Activated naive CD4-positive, alpha-beta T cell treated with anti-CD3 and anti-CD28 coated beads, Interleukin-2, amount 10 ng/mL, durations not matched to agents 7 days and 5 days (primary cell): ENCODE measurements at regions not wholly inside any gene's neighbourhood (a gene's known extent, or its start where the extent isn't known, plus 50 kb on each side); places are given as distances from the start of the nearest gene placed in this dataset.
A peak's percentile ranks its signal among the peaks of the same experiment; 100 is the strongest.

Experiments
- CTCF ChIA-PET: fragments of 350-600 bp; sonication (Branson Sonifier 250); formaldehyde crosslinking; loops from one replicate; lab custom pipeline; 2021; ENCODE audit warnings: antibody characterized with exemption; lab: Charles Lee
- DNase-seq: peaks from one replicate; pipeline ENCODE4 v3.0.0-alpha.2; 2020
- H3K27ac Mint-ChIP-seq: one replicate; pipeline ENCODE4 v1.8.0; 2021; ENCODE audit warnings: mild to moderate bottlenecking, moderate library complexity, mixed read lengths
- H3K27me3 Mint-ChIP-seq: one replicate; pipeline ENCODE4 v1.8.0; 2021; ENCODE audit warnings: mild to moderate bottlenecking, mixed read lengths
- H3K36me3 Mint-ChIP-seq: one replicate; pipeline ENCODE4 v1.8.0; 2021; ENCODE audit warnings: mixed read lengths
- H3K4me1 Mint-ChIP-seq: one replicate; pipeline ENCODE4 v1.8.0; 2021; ENCODE audit warnings: mixed read lengths
- H3K4me3 Mint-ChIP-seq: one replicate; pipeline ENCODE4 v1.8.0; 2021; ENCODE audit warnings: mild to moderate bottlenecking, moderate library complexity, mixed read lengths
- H3K9me3 Mint-ChIP-seq: one replicate; pipeline ENCODE4 v1.8.0; 2021; ENCODE audit warnings: mixed read lengths

GRCh38 chr4:121555315-121556107, 141.3 kb downstream of the ANXA5 start:
- Mint-ChIP-seq H3K9me3 (no peaks in the 10 kb centered on the region), H3K27ac (no peak overlapping the region), H3K36me3 (no peaks in the 10 kb centered on the region), H3K4me3 (no peak overlapping the region), H3K4me1 (no peaks in the 10 kb centered on the region), H3K27me3 (no peaks in the 10 kb centered on the region)
- CTCF ChIA-PET, result no interaction called here
- DNase-seq, result no peak

- no peak for DNase-seq
- H3K4me1 Mint-ChIP-seq, result no peaks in the 10 kb centered on the region
- H3K4me3 Mint-ChIP-seq, result no peak overlapping the region
- CTCF ChIA-PET, result no interaction called here
- H3K27ac Mint-ChIP-seq, result no peak overlapping the region
- no peaks in the 10 kb centered on the region for H3K36me3 Mint-ChIP-seq
- no peaks in the 10 kb centered on the region for H3K9me3 Mint-ChIP-seq
- no peaks in the 10 kb centered on the region for H3K27me3 Mint-ChIP-seq
These were observed 142.4 kb downstream of the ANXA5 start for GRCh38 chr4:121554382-121554781.

DNA sequence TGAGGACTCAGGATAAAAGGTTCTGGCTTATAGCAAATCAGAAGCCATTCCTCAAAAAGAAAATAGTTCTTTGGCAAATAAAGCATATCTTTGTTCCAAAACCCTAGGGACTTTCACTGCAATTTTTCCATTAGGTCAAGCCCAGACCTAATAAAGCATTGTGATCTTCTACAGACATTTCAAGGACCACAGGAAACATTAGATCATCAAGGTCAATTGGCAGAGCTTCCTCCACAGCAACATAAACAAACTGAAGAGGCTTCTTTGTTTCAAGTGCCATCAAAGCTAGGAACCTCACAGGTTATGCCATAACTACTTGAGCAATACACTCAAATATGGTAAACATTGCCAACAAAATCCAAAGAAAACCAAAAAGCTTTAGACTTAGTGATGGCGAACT, 144.9 kb downstream of the ANXA5 start:
- no peak overlapping the region for H3K4me3 Mint-ChIP-seq
- H3K4me1 Mint-ChIP-seq, result no peaks in the 10 kb centered on the region
- H3K27ac Mint-ChIP-seq, result no peak overlapping the region
- no peaks in the 10 kb centered on the region for H3K9me3 Mint-ChIP-seq
- DNase-seq, result no peak
- no peaks in the 10 kb centered on the region for H3K27me3 Mint-ChIP-seq
- CTCF ChIA-PET, result no interaction called here
- H3K36me3 Mint-ChIP-seq, result no peaks in the 10 kb centered on the region

DNA sequence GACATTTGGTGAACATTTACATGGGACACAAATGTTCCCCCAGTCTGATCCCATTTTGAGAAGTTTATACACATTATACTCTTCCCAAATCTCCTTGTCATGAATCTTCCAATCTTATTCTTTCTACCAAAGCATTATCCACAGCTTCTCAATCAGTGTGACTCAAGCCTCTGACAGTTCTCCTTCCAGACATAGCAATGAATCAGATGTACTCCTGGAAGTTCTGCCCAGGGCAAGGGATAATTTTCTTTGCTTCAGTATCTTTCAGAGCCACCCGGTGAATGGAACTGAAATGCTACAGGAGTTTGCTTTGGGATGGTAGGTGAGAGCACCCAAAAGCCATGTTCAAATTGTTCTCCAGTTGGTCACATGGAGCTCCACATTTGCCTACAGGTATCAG, 145.5 kb downstream of the ANXA5 start:
- H3K9me3 Mint-ChIP-seq, result no peaks in the 10 kb centered on the region
- no peaks in the 10 kb centered on the region for H3K36me3 Mint-ChIP-seq
- H3K27me3 Mint-ChIP-seq, result no peaks in the 10 kb centered on the region
- DNase-seq, result no peak
- H3K4me1 Mint-ChIP-seq, result no peaks in the 10 kb centered on the region
- no peak overlapping the region for H3K4me3 Mint-ChIP-seq
- H3K27ac Mint-ChIP-seq, result no peak overlapping the region
- CTCF ChIA-PET, result no interaction called here

GRCh38 chr4:121541696-121542095, 155.1 kb downstream of the ANXA5 start:
- no peaks in the 10 kb centered on the region for H3K4me1 Mint-ChIP-seq
- DNase-seq, result no peak

DNA sequence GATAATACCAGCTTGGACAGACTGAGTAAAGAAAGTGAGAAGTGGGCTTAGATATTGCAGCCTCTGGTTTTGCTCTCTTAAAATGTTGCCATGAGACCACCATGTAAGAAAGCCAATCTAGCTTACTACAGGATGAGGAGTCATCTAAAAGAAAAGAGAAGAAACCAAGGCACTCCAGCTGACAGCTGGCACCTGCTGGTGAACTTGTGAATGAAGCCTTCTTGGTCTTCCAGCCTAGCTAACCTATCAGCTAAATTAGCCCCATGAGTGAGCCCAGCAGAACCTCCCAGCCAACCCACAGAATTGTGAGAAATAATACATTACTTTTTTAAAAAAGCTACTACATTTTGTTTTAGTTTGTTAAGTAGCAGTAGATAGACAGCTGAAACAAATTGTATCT, 154.5 kb upstream of the QRFPR start:
- Mint-ChIP-seq H3K27ac (no peak overlapping the region), H3K27me3 (peaks cover 13% of the 10 kb centered on the region), H3K9me3 (no peaks in the 10 kb centered on the region), H3K4me3 (no peak overlapping the region), H3K36me3 (no peaks in the 10 kb centered on the region), H3K4me1 (no peaks in the 10 kb centered on the region)
- DNase-seq, result no peak
- CTCF ChIA-PET, result no interaction called here

More at GRCh38 chr4:121541696-121542095, 155.1 kb downstream of the ANXA5 start:
- Mint-ChIP-seq H3K4me3 (no peak overlapping the region), H3K36me3 (no peaks in the 10 kb centered on the region), H3K27ac (no peak overlapping the region), H3K9me3 (no peaks in the 10 kb centered on the region), H3K27me3 (no peaks in the 10 kb centered on the region)
- CTCF ChIA-PET, result no interaction called here

DNA sequence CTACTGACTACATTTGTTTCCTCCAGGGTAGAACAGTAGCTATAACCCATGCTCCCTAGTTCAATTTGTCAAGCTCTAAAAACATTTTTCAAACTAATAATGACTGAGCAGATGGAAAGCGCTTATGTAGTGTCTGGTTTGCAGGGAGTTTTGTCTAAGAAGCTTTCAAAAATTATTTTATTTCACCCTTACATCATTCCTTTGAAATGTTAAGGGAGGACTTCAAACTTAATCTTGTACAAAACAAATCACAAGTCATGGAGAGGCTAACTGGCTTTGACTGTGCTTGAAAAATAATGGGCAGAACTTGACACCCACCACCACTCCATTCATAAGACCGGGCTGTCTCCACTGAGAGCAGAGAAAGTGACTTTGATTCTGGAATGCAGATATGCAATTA, 153.4 kb upstream of the QRFPR start:
- CTCF ChIA-PET, result no interaction called here
- H3K36me3 Mint-ChIP-seq, result no peaks in the 10 kb centered on the region
- peaks cover 13% of the 10 kb centered on the region for H3K27me3 Mint-ChIP-seq
- no peaks in the 10 kb centered on the region for H3K4me1 Mint-ChIP-seq
- H3K27ac Mint-ChIP-seq, result no peak overlapping the region
- no peak overlapping the region for H3K4me3 Mint-ChIP-seq
- no peaks in the 10 kb centered on the region for H3K9me3 Mint-ChIP-seq
- DNase-seq, result no peak

GRCh38 chr4:121526509-121526908, 145.7 kb upstream of the QRFPR start:
- Mint-ChIP-seq H3K4me3 (no peak overlapping the region), H3K9me3 (no peaks in the 10 kb centered on the region), H3K27ac (no peak overlapping the region), H3K36me3 (no peaks in the 10 kb centered on the region), H3K4me1 (no peaks in the 10 kb centered on the region), H3K27me3 (peaks cover 4% of the 10 kb centered on the region)
- CTCF ChIA-PET, result no interaction called here
- no peak for DNase-seq

DNA sequence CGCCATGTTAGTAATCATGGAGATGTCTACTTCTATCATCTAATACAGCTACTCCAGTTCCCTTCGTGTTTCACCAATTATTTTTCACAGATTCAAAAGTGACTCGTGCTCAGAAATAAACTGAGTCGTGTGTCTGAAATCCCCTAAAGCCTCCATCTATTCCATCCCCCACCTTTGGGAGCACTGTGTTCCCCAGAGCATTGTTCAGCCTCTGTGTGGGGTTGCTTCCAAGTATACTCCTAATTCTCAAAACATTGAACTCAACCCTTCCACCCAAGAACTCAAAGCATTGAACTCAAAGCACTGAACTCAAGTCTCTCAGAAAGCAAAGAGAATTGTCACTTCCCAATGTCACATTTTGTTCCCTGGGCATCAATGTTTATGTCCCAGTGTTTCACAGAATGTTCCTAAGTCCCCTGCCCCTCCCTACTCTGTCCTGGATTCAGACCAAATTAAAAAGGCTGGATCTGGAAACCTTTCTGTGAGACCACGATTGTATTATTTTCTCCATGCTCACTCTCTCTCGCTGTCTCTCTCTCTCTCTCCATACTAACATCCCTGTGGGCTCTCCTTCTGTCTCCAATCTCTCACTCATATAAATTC, 138.5 kb upstream of the QRFPR start:
- CTCF ChIA-PET, result no interaction called here
- Mint-ChIP-seq H3K4me1 (no peaks in the 10 kb centered on the region), H3K9me3 (no peaks in the 10 kb centered on the region), H3K36me3 (no peaks in the 10 kb centered on the region), H3K27ac (no peak overlapping the region), H3K27me3 (no peaks in the 10 kb centered on the region), H3K4me3 (no peak overlapping the region)
- DNase-seq, result no peak

DNA sequence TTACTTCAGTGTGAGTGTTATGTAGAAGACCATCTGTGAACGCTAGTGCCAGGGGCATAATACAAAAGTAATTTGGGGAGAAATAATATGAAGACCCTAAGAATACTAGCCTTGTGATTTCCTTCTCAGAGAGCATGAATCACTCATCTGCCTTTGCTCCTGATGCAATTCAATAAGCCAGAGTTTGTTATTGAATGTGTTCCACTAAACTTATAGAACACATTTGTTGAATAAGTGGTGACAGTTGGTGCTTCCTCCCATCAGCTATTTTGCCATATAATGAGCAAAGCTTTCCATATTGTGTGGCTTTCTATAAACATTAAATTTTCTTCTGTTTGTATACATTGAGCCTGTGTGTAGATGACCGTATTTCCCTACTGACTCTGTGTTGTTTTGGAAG, 136.4 kb upstream of the QRFPR start:
- DNase-seq, result no peak
- H3K27me3 Mint-ChIP-seq, result no peaks in the 10 kb centered on the region
- no peak overlapping the region for H3K4me3 Mint-ChIP-seq
- no peaks in the 10 kb centered on the region for H3K9me3 Mint-ChIP-seq
- H3K36me3 Mint-ChIP-seq, result no peaks in the 10 kb centered on the region
- H3K4me1 Mint-ChIP-seq, result no peaks in the 10 kb centered on the region
- CTCF ChIA-PET, result no interaction called here
- H3K27ac Mint-ChIP-seq, result no peak overlapping the region

DNA sequence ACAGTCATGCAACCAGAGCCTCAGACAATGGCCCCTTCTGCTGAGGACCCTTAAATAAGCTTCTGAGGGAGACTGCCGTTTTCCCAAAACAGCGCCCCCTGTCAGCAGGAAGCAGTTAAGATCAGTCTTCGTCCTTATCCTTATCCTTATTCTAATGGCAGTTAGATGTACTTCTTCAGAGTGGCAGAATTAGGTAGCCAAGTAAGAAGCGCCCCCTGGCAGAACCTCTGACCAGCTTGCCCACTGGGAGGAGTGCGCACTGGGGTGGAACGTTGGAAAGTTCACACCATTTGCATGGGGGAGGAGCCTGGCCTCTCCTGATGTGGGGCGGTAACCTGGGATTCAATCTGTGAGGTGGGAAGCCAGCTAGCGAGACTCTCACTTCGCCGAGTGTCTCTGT, 133.6 kb upstream of the QRFPR start:
- Mint-ChIP-seq H3K4me3 (no peak overlapping the region), H3K27me3 (peaks cover 5% of the 10 kb centered on the region), H3K4me1 (peaks cover 7% of the 10 kb centered on the region), H3K36me3 (no peaks in the 10 kb centered on the region), H3K9me3 (no peaks in the 10 kb centered on the region), H3K27ac (no peak overlapping the region)
- DNase-seq, result no peak
- CTCF ChIA-PET, result no interaction called here

DNA sequence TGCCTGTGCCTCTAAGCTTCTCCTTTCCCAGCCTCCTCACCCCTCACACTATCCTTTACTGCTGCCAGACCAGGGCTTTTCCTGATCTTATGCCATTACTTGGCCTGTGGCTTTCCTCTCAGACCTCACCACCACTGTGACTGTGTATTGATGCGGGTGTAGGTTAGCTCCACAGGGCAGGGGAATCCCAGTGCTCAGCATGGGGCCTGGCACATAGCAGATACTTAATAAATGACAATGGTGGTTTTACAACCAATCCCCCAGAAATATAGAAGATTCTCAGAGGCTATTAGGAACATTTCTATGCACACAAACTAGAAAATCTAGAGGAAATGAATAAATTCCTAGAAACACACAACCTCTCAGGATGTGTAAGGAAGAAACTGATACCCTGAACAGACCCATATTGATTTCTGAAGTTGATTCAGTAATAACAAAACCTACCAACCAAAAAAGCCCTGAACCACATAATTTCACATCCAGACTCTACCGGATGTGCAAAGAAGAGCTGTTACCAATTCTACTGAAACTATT, 129.6 kb upstream of the QRFPR start:
- H3K4me3 Mint-ChIP-seq, result no peak overlapping the region
- H3K4me1 Mint-ChIP-seq, result peaks cover 7% of the 10 kb centered on the region
- DNase-seq, result no peak
- no peak overlapping the region for H3K27ac Mint-ChIP-seq
- CTCF ChIA-PET, result no interaction called here
- H3K9me3 Mint-ChIP-seq, result no peaks in the 10 kb centered on the region
- H3K27me3 Mint-ChIP-seq, result peaks cover 9% of the 10 kb centered on the region
- H3K36me3 Mint-ChIP-seq, result no peaks in the 10 kb centered on the region

- H3K36me3 Mint-ChIP-seq, result no peaks in the 10 kb centered on the region
- H3K9me3 Mint-ChIP-seq, result no peaks in the 10 kb centered on the region
- no peak overlapping the region for H3K4me3 Mint-ChIP-seq
- H3K4me1 Mint-ChIP-seq, result no peaks in the 10 kb centered on the region
- peaks cover 13% of the 10 kb centered on the region for H3K27me3 Mint-ChIP-seq
- no peak for DNase-seq
- H3K27ac Mint-ChIP-seq, result no peak overlapping the region
- CTCF ChIA-PET, result interaction anchor here (0.8 to 1.6 kb wide), 7 partner anchors 27 to 252 kb away, joined by 3 to 4 read pairs (median 3); no protein-coding TSS in a partner anchor
These were observed 104.5 kb upstream of the QRFPR start for GRCh38 chr4:121485190-121485804.

DNA sequence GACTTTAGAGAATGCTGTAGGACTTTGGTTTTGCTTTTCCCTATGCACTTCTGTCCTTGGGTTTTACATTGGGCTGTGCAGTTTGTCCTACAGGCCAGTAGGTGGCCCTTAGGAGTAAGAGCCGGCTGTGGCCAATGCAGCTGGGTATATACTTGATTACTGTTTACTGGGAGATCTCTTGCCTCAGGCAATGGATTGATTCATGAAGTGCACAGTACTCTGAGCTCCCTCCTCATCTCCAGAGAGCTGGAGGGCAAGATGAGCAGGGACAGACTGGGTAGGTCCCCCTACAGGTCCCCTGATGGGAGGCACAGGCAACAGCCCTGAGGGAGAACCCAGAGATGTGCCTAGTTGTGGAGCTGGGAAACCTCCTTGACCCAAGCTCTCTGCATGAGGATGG, 103.8 kb upstream of the QRFPR start:
- Mint-ChIP-seq H3K9me3 (no peaks in the 10 kb centered on the region), H3K27ac (no peak overlapping the region), H3K27me3 (peaks cover 13% of the 10 kb centered on the region), H3K4me1 (no peaks in the 10 kb centered on the region), H3K36me3 (no peaks in the 10 kb centered on the region), H3K4me3 (no peak overlapping the region)
- CTCF ChIA-PET, result interaction anchor here (0.8 to 1.6 kb wide), 7 partner anchors 22 to 251 kb away, joined by 3 to 4 read pairs (median 3); no protein-coding TSS in a partner anchor
- peak; percentile 32 for DNase-seq
